ENCODE measurements at regions not wholly inside any gene's neighbourhood (a gene's known extent, or its start where the extent isn't known, plus 50 kb on each side); places are given as distances from the start of the nearest gene placed in this dataset.

GRCh38 chr7:106599343-106599698, 61.6 kb downstream of the CCDC71L start:
- no peak for FAIRE-seq
- TF ChIP-seq CTCF (IDR thresholded peaks at IDR 0.05; ENCODE audit: insufficient read depth, missing control alignments), result no peak
- DNase-seq (ENCODE audit: insufficient read length, low spot score), result no peak

GRCh38 chr7:106598663-106599342, 62.2 kb downstream of the CCDC71L start:
- no peak for DNase-seq (ENCODE audit: insufficient read length, low spot score)
- FAIRE-seq, result no peak
- TF ChIP-seq CTCF (IDR thresholded peaks at IDR 0.05; ENCODE audit: insufficient read depth, missing control alignments), result no peak

- FAIRE-seq (no peak), DNase-seq (ENCODE audit: insufficient read length, low spot score) (no peak)
- no peak for TF ChIP-seq CTCF (IDR thresholded peaks at IDR 0.05; ENCODE audit: insufficient read depth, missing control alignments)
Measured at GRCh38 chr7:106597751-106598546, 63.0 kb downstream of the CCDC71L start.

GRCh38 chr7:106597014-106597413, 63.9 kb downstream of the CCDC71L start:
- DNase-seq (ENCODE audit: insufficient read length, low spot score) (no peak), FAIRE-seq (no peak)
- no peak for TF ChIP-seq CTCF (IDR thresholded peaks at IDR 0.05; ENCODE audit: insufficient read depth, missing control alignments)

- DNase-seq (ENCODE audit: insufficient read length, low spot score) (no peak), FAIRE-seq (no peak)
- no peak for TF ChIP-seq CTCF (IDR thresholded peaks at IDR 0.05; ENCODE audit: insufficient read depth, missing control alignments)
Measured at GRCh38 chr7:106595922-106596321, 65.0 kb downstream of the CCDC71L start.

- FAIRE-seq (no peak), DNase-seq (ENCODE audit: insufficient read length, low spot score) (no peak)
- TF ChIP-seq CTCF (IDR thresholded peaks at IDR 0.05; ENCODE audit: insufficient read depth, missing control alignments), result no peak
Measured at GRCh38 chr7:106593028-106593417, 67.9 kb downstream of the CCDC71L start.
